ENCODE measurements at regions not wholly inside any gene's neighbourhood (a gene's known extent, or its start where the extent isn't known, plus 50 kb on each side); places are given as distances from the start of the nearest gene placed in this dataset.

DNA sequence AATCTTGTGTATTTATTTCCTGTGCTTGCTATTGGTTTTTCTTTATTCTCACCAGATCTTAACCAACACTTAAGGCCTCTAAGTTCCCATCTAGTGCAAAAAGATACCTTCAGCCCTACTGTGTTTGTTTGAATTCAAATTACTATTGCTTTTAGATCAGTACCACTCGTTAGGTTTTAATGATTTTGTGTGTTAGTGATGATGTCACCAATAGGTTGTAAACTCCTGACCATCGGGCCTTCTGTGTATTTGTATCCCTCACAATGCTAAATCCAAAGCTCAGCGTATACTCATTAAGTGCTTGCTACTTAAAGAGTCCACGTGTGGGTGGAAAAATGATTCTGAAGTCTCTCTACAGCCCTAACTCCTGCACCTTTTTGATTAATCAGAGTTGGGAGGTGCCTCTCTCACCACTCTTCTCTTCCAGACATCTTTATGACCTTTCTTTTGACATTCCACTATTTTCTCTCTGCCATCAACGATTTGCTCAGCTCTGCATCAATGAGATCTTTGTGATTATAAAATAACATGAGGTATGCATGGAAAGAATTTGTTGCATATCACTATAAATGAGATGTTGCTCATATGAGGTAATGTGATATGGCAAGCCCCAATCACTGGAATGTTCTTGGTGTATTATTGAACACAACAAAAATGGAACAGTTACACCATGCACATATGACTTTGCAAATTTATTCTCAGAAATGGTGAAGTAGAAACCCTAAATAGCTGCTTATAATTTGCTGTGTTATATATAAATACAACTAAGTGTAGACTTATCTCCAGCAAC, 55.1 kb upstream of the LAMA2 start:
- no peak for TF ChIP-seq CTCF (IDR thresholded peaks at IDR 0.05; ENCODE audit: borderline replicate concordance, extremely low read depth, insufficient read depth)
- Histone ChIP-seq H3K27me3 (ENCODE audit: control insufficient read depth, insufficient read depth, low read length) (no peaks in the 10 kb centered on the region), H3K4me3 (ENCODE audit: low read length in 3 of 3) (no peak overlapping the region), H3K9me3 (ENCODE audit: control insufficient read depth in 2 of 3, insufficient read depth in 1 of 3, low read length in 3 of 3) (no peaks in the 10 kb centered on the region), H3K4me1 (ENCODE audit: control insufficient read depth in 2 of 3, insufficient read depth in 2 of 3, low read depth in 1 of 3, low read length in 3 of 3) (no peaks in the 10 kb centered on the region), H3K27ac (ENCODE audit: low read depth in 2 of 2, low read length in 2 of 2) (no peak overlapping the region), H3K36me3 (ENCODE audit: control insufficient read depth in 2 of 3, insufficient read depth in 3 of 3, low read length in 3 of 3) (no peaks in the 10 kb centered on the region), H3K9ac (ENCODE audit: low read length in 3 of 3) (no peak overlapping the region)
- intact Hi-C loops (cut with DNase I), result no loop called here
- DNase-seq, result no peak
- no peak for FAIRE-seq

DNA sequence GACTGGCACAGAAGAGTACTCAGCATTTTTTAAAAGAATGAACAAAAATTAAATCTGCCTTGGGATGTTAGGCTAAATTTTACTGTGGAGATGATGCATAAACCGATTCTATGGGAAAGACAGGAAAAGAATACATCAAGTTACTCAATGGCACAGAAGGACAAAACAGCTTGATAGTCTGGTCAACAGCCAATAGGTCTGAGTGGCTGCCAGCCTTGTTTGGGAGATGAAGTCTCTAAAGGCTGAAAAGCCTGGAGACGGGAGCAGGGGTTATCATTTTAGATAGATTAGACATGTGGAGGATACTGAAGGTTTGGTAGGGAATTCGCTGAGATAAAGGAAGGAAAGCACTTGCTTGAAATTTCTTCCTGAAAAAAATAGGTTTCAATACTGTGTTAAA, 56.3 kb upstream of the LAMA2 start:
- Histone ChIP-seq H3K9ac (ENCODE audit: low read length in 3 of 3) (no peak overlapping the region), H3K4me1 (ENCODE audit: control insufficient read depth in 2 of 3, insufficient read depth in 2 of 3, low read depth in 1 of 3, low read length in 3 of 3) (no peaks in the 10 kb centered on the region), H3K27ac (ENCODE audit: low read depth in 2 of 2, low read length in 2 of 2) (no peak overlapping the region), H3K27me3 (ENCODE audit: control insufficient read depth, insufficient read depth, low read length) (no peaks in the 10 kb centered on the region), H3K9me3 (ENCODE audit: control insufficient read depth in 2 of 3, insufficient read depth in 1 of 3, low read length in 3 of 3) (no peaks in the 10 kb centered on the region), H3K36me3 (ENCODE audit: control insufficient read depth in 2 of 3, insufficient read depth in 3 of 3, low read length in 3 of 3) (no peaks in the 10 kb centered on the region), H3K4me3 (ENCODE audit: low read length in 3 of 3) (no peak overlapping the region)
- no peak for TF ChIP-seq CTCF (IDR thresholded peaks at IDR 0.05; ENCODE audit: borderline replicate concordance, extremely low read depth, insufficient read depth)
- intact Hi-C loops (cut with DNase I), result no loop called here
- DNase-seq (no peak), FAIRE-seq (no peak)

- FAIRE-seq (no peak), DNase-seq (no peak)
- no peaks in the 10 kb centered on the region for H3K36me3 ChIP-seq (ENCODE audit: control insufficient read depth in 2 of 3, insufficient read depth in 3 of 3, low read length in 3 of 3)
- no peaks in the 10 kb centered on the region for H3K9me3 ChIP-seq (ENCODE audit: control insufficient read depth in 2 of 3, insufficient read depth in 1 of 3, low read length in 3 of 3)
- intact Hi-C loops (cut with DNase I), result no loop called here
- H3K27ac ChIP-seq (ENCODE audit: low read depth in 2 of 2, low read length in 2 of 2), result no peak overlapping the region
- H3K27me3 ChIP-seq (ENCODE audit: control insufficient read depth, insufficient read depth, low read length), result no peaks in the 10 kb centered on the region
- TF ChIP-seq CTCF (IDR thresholded peaks at IDR 0.05; ENCODE audit: borderline replicate concordance, extremely low read depth, insufficient read depth), result no peak
- no peak overlapping the region for H3K4me3 ChIP-seq (ENCODE audit: low read length in 3 of 3)
- H3K9ac ChIP-seq (ENCODE audit: low read length in 3 of 3), result no peak overlapping the region
- H3K4me1 ChIP-seq (ENCODE audit: control insufficient read depth in 2 of 3, insufficient read depth in 2 of 3, low read depth in 1 of 3, low read length in 3 of 3), result no peaks in the 10 kb centered on the region
Observed at GRCh38 chr6:128822271-128822670, 60.7 kb upstream of the LAMA2 start.

DNA sequence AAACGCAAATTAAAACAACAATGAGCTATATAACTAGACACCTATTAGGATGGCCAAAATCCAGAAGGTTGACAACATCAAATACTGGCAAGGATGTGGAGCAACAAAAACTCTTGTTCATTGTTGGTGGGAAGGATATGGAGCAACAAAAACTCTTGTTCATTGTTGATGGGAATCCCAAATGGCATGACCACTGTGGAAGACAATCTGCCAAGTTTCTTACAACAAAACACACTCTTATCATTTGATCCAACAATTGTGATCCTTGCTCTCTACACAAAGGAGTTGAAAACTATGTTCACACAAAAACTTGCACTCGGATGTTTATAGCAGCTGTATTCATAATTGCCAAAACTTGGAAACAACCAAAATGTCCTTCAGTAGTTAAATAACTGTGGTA, 61.8 kb upstream of the LAMA2 start:
- Histone ChIP-seq H3K9ac (ENCODE audit: low read length in 3 of 3) (no peak overlapping the region), H3K36me3 (ENCODE audit: control insufficient read depth in 2 of 3, insufficient read depth in 3 of 3, low read length in 3 of 3) (no peaks in the 10 kb centered on the region), H3K9me3 (ENCODE audit: control insufficient read depth in 2 of 3, insufficient read depth in 1 of 3, low read length in 3 of 3) (no peaks in the 10 kb centered on the region), H3K4me3 (ENCODE audit: low read length in 3 of 3) (no peak overlapping the region), H3K27me3 (ENCODE audit: control insufficient read depth, insufficient read depth, low read length) (no peaks in the 10 kb centered on the region), H3K4me1 (ENCODE audit: control insufficient read depth in 2 of 3, insufficient read depth in 2 of 3, low read depth in 1 of 3, low read length in 3 of 3) (no peaks in the 10 kb centered on the region), H3K27ac (ENCODE audit: low read depth in 2 of 2, low read length in 2 of 2) (no peak overlapping the region)
- intact Hi-C loops (cut with DNase I), result no loop called here
- no peak for DNase-seq
- FAIRE-seq, result no peak
- TF ChIP-seq CTCF (IDR thresholded peaks at IDR 0.05; ENCODE audit: borderline replicate concordance, extremely low read depth, insufficient read depth), result no peak

Data from kidney (tissue), 13 donors.